ENCODE measurements at regions not wholly inside any gene's neighbourhood (a gene's known extent, or its start where the extent isn't known, plus 50 kb on each side); places are given as distances from the start of the nearest gene placed in this dataset.
"Not testable (repeated sequence)": the region's sequence is repeated elsewhere in the genome, so short reads cannot be mapped to it uniquely, and the experiment has no call there.

- DNase-seq (no peak), ATAC-seq (no peak)
- no peaks in the 10 kb centered on the region for H3K4me1 Mint-ChIP-seq (ENCODE audit: low read depth)
- H3K36me3 Mint-ChIP-seq (ENCODE audit: insufficient read depth) = no peaks in the 10 kb centered on the region
- no peak overlapping the region for H3K4me3 Mint-ChIP-seq
- peaks cover 14% of the 10 kb centered on the region for H3K9me3 Mint-ChIP-seq
- no peaks in the 10 kb centered on the region for H3K27me3 Mint-ChIP-seq (ENCODE audit: low read depth)
Observed at GRCh38 chr14:48274826-48275225, 599.4 kb upstream of the MDGA2 start.

- H3K4me3 Mint-ChIP-seq; H3K4me1 Mint-ChIP-seq (ENCODE audit: low read depth); DNase-seq; ATAC-seq; H3K36me3 Mint-ChIP-seq (ENCODE audit: insufficient read depth); H3K27me3 Mint-ChIP-seq (ENCODE audit: low read depth): not testable (repeated sequence)
- peaks cover 11% of the 10 kb centered on the region for H3K9me3 Mint-ChIP-seq
Observed at GRCh38 chr14:48267926-48268325, 592.5 kb upstream of the MDGA2 start.

- H3K36me3 Mint-ChIP-seq (ENCODE audit: insufficient read depth); H3K4me3 Mint-ChIP-seq; DNase-seq; H3K27me3 Mint-ChIP-seq (ENCODE audit: low read depth); ATAC-seq; H3K4me1 Mint-ChIP-seq (ENCODE audit: low read depth): not testable (repeated sequence)
- peaks cover 11% of the 10 kb centered on the region for H3K9me3 Mint-ChIP-seq
Observed at GRCh38 chr14:48266201-48266600, 590.8 kb upstream of the MDGA2 start.

- ATAC-seq (no peak), DNase-seq (no peak)
- Mint-ChIP-seq H3K36me3 (ENCODE audit: insufficient read depth) (no peaks in the 10 kb centered on the region), H3K4me3 (no peak overlapping the region), H3K4me1 (ENCODE audit: low read depth) (no peaks in the 10 kb centered on the region), H3K27me3 (ENCODE audit: low read depth) (no peaks in the 10 kb centered on the region), H3K9me3 (peaks cover under 1% of the 10 kb centered on the region)
Observed at GRCh38 chr14:48261436-48261835, 586.0 kb upstream of the MDGA2 start.

GRCh38 chr14:48260394-48261295, 585.2 kb upstream of the MDGA2 start:
- H3K4me1 Mint-ChIP-seq (ENCODE audit: low read depth); DNase-seq; H3K4me3 Mint-ChIP-seq; H3K9me3 Mint-ChIP-seq; ATAC-seq; H3K36me3 Mint-ChIP-seq (ENCODE audit: insufficient read depth); H3K27me3 Mint-ChIP-seq (ENCODE audit: low read depth): not testable (repeated sequence)

GRCh38 chr14:48259876-48260275, 584.5 kb upstream of the MDGA2 start:
- not testable (repeated sequence) for H3K4me1 Mint-ChIP-seq (ENCODE audit: low read depth); H3K27me3 Mint-ChIP-seq (ENCODE audit: low read depth); ATAC-seq; DNase-seq; H3K9me3 Mint-ChIP-seq; H3K36me3 Mint-ChIP-seq (ENCODE audit: insufficient read depth); H3K4me3 Mint-ChIP-seq

GRCh38 chr14:48259232-48259631, 583.8 kb upstream of the MDGA2 start:
- H3K36me3 Mint-ChIP-seq (ENCODE audit: insufficient read depth); H3K9me3 Mint-ChIP-seq; H3K4me1 Mint-ChIP-seq (ENCODE audit: low read depth); DNase-seq; ATAC-seq; H3K4me3 Mint-ChIP-seq; H3K27me3 Mint-ChIP-seq (ENCODE audit: low read depth): not testable (repeated sequence)

GRCh38 chr14:48258703-48259102, 583.3 kb upstream of the MDGA2 start:
- not testable (repeated sequence) for H3K4me3 Mint-ChIP-seq; H3K4me1 Mint-ChIP-seq (ENCODE audit: low read depth); ATAC-seq; DNase-seq; H3K36me3 Mint-ChIP-seq (ENCODE audit: insufficient read depth); H3K9me3 Mint-ChIP-seq; H3K27me3 Mint-ChIP-seq (ENCODE audit: low read depth)

- no peak for ATAC-seq
Observed at GRCh38 chr14:48253020-48253419, 577.6 kb upstream of the MDGA2 start.

GRCh38 chr14:48251290-48251689, 575.9 kb upstream of the MDGA2 start:
- Mint-ChIP-seq H3K36me3 (ENCODE audit: insufficient read depth) (no peaks in the 10 kb centered on the region), H3K27me3 (ENCODE audit: low read depth) (no peaks in the 10 kb centered on the region), H3K4me1 (ENCODE audit: low read depth) (no peaks in the 10 kb centered on the region), H3K9me3 (peaks cover 4% of the 10 kb centered on the region), H3K4me3 (no peak overlapping the region)
- DNase-seq = no peak
- no peak for ATAC-seq

More at GRCh38 chr14:48253020-48253419, 577.6 kb upstream of the MDGA2 start:
- H3K4me3 Mint-ChIP-seq = no peak overlapping the region
- no peaks in the 10 kb centered on the region for H3K36me3 Mint-ChIP-seq (ENCODE audit: insufficient read depth)
- no peaks in the 10 kb centered on the region for H3K27me3 Mint-ChIP-seq (ENCODE audit: low read depth)
- no peak for DNase-seq
- no peaks in the 10 kb centered on the region for H3K4me1 Mint-ChIP-seq (ENCODE audit: low read depth)
- peaks cover 4% of the 10 kb centered on the region for H3K9me3 Mint-ChIP-seq

- Mint-ChIP-seq H3K36me3 (ENCODE audit: insufficient read depth) (no peaks in the 10 kb centered on the region), H3K9me3 (peaks cover 4% of the 10 kb centered on the region), H3K27me3 (ENCODE audit: low read depth) (no peaks in the 10 kb centered on the region), H3K4me1 (ENCODE audit: low read depth) (no peaks in the 10 kb centered on the region), H3K4me3 (no peak overlapping the region)
- no peak for ATAC-seq
- DNase-seq = no peak
Observed at GRCh38 chr14:48250575-48250974, 575.2 kb upstream of the MDGA2 start.

- DNase-seq = no peak
- Mint-ChIP-seq H3K27me3 (ENCODE audit: low read depth) (no peaks in the 10 kb centered on the region), H3K4me1 (ENCODE audit: low read depth) (no peaks in the 10 kb centered on the region), H3K9me3 (peaks cover 4% of the 10 kb centered on the region), H3K4me3 (no peak overlapping the region), H3K36me3 (ENCODE audit: insufficient read depth) (no peaks in the 10 kb centered on the region)
- ATAC-seq = no peak
Observed at GRCh38 chr14:48247977-48248376, 572.6 kb upstream of the MDGA2 start.

- no peaks in the 10 kb centered on the region for H3K36me3 Mint-ChIP-seq (ENCODE audit: insufficient read depth)
- DNase-seq (no peak), ATAC-seq (no peak)
- H3K4me3 Mint-ChIP-seq = no peak overlapping the region
- H3K9me3 Mint-ChIP-seq = no peaks in the 10 kb centered on the region
- no peaks in the 10 kb centered on the region for H3K4me1 Mint-ChIP-seq (ENCODE audit: low read depth)
- H3K27me3 Mint-ChIP-seq (ENCODE audit: low read depth) = no peaks in the 10 kb centered on the region
Observed at GRCh38 chr14:48243900-48244299, 568.5 kb upstream of the MDGA2 start.

- Mint-ChIP-seq H3K4me1 (ENCODE audit: low read depth) (no peaks in the 10 kb centered on the region), H3K4me3 (no peak overlapping the region), H3K27me3 (ENCODE audit: low read depth) (no peaks in the 10 kb centered on the region), H3K36me3 (ENCODE audit: insufficient read depth) (no peaks in the 10 kb centered on the region), H3K9me3 (peaks cover 11% of the 10 kb centered on the region)
- ATAC-seq (no peak), DNase-seq (no peak)
Observed at GRCh38 chr14:48229091-48229490, 553.7 kb upstream of the MDGA2 start.

GRCh38 chr14:48193893-48194292, 518.5 kb upstream of the MDGA2 start:
- no peak for DNase-seq
- ATAC-seq = no peak
- H3K4me3 Mint-ChIP-seq = no peak overlapping the region
- H3K9me3 Mint-ChIP-seq = no peaks in the 10 kb centered on the region
- no peaks in the 10 kb centered on the region for H3K4me1 Mint-ChIP-seq (ENCODE audit: low read depth)
- H3K36me3 Mint-ChIP-seq (ENCODE audit: insufficient read depth) = no peaks in the 10 kb centered on the region
- no peaks in the 10 kb centered on the region for H3K27me3 Mint-ChIP-seq (ENCODE audit: low read depth)
